Kidney (tissue), 13 donors: ENCODE measurements at regions not wholly inside any gene's neighbourhood (a gene's known extent, or its start where the extent isn't known, plus 50 kb on each side); places are given as distances from the start of the nearest gene placed in this dataset.

Experiments used
- DNase-seq, 5 donors: peaks; one replicate each; pipeline ENCODE4 v3.0.0-alpha.2; 2013 to 2020
- FAIRE-seq: peaks from 2 replicates; lab custom pipeline; 2012; peaks lifted over from hg19 to GRCh38; lab: Jason Lieb, UNC
- H3K27ac ChIP-seq, 2 donors: one replicate each; pipeline ENCODE4 v1.7.0; 2013; ENCODE audit warnings: low read depth in 2 of 2, low read length in 2 of 2, inconsistent platforms in 1 of 2
- H3K27me3 ChIP-seq: one replicate; pipeline ENCODE4 v1.7.1; 2013; ENCODE audit warnings: low read length, inconsistent platforms; ENCODE audit not compliant: control insufficient read depth, insufficient read depth
- H3K36me3 ChIP-seq, 3 donors: one replicate each; pipeline versions ENCODE4 v1.7.0 to v1.7.1; 2013; ENCODE audit warnings: low read length in 3 of 3, control low read depth in 1 of 3, inconsistent platforms in 1 of 3; ENCODE audit not compliant: insufficient read depth in 3 of 3, control insufficient read depth in 2 of 3
- H3K4me1 ChIP-seq, 3 donors: one replicate each; pipeline versions ENCODE4 v1.7.0 to v1.7.1; 2013; ENCODE audit warnings: low read length in 3 of 3, inconsistent platforms in 1 of 3, low read depth in 1 of 3; ENCODE audit not compliant: control insufficient read depth in 2 of 3, insufficient read depth in 2 of 3
- H3K4me3 ChIP-seq, 3 donors: one replicate each; pipeline versions ENCODE4 v1.7.0 to v1.8.1; 2013; ENCODE audit warnings: low read length in 3 of 3, control low read depth in 1 of 3, inconsistent platforms in 1 of 3
- H3K9ac ChIP-seq, 3 donors: one replicate each; pipeline versions ENCODE4 v1.7.0 to v1.7.1; 2013; ENCODE audit warnings: low read length in 3 of 3, control low read depth in 1 of 3, inconsistent platforms in 1 of 3
- H3K9me3 ChIP-seq, 3 donors: one replicate each; pipeline versions ENCODE4 v1.7.0 to v1.7.1; 2013; ENCODE audit warnings: low read length in 3 of 3, control low read depth in 1 of 3, inconsistent platforms in 1 of 3; ENCODE audit not compliant: control insufficient read depth in 2 of 3, insufficient read depth in 1 of 3
- CTCF ChIP-seq: IDR thresholded peaks from 3 replicates; pipeline ENCODE4 v1.5.1; 2012; ENCODE audit warnings: mild to moderate bottlenecking, moderate library complexity, borderline replicate concordance; ENCODE audit not compliant: insufficient read depth; ENCODE audit errors: extremely low read depth
- intact Hi-C: fragments of 100-400 bp; cut with DNase I; formaldehyde crosslinking; loops from one replicate; pipeline ENCODE4 v1.11.1; 2022
- donor health status: control.
- donor health status: control.
- donor health status: control.
- donor health status: control.
- donor health status: control.
- donor health status: DM: yes; HTN: yes; CAD: no.
- donor health status: Normal renal cell carcinoma (clear cell type).

- DNase-seq (peak in 4 of 5 donors; percentile 55 to 87 (median 71)), FAIRE-seq (no peak)
- H3K27me3 ChIP-seq = no peaks in the 10 kb centered on the region
- no peak overlapping the region for H3K27ac ChIP-seq
- TF ChIP-seq CTCF = no peak
- H3K4me1 ChIP-seq = peaks cover 3 to 14% (median 7%) of the 10 kb centered on the region in 3 donors
- peaks cover 0 to 15% (median 2%) of the 10 kb centered on the region in 3 donors for H3K9me3 ChIP-seq
- intact Hi-C loops = no loop called here
- no peaks in the 10 kb centered on the region for H3K36me3 ChIP-seq
- H3K4me3 ChIP-seq = no peak overlapping the region
- H3K9ac ChIP-seq = no peak overlapping the region
Observed at GRCh38 chr5:56615361-56616153, 199.8 kb upstream of the MAP3K1 start.

- no peak overlapping the region for H3K9ac ChIP-seq
- no peak for FAIRE-seq
- no peaks in the 10 kb centered on the region for H3K36me3 ChIP-seq
- no peak overlapping the region for H3K4me3 ChIP-seq
- H3K27me3 ChIP-seq = no peaks in the 10 kb centered on the region
- peaks cover 3 to 18% (median 11%) of the 10 kb centered on the region in 3 donors for H3K4me1 ChIP-seq
- no peak for TF ChIP-seq CTCF
- intact Hi-C loops = no loop called here
- no peak for DNase-seq
- H3K27ac ChIP-seq = no peak overlapping the region
- peaks cover 0 to 8% (median 0%) of the 10 kb centered on the region in 3 donors for H3K9me3 ChIP-seq
Observed at GRCh38 chr5:56612759-56613158, 202.6 kb upstream of the MAP3K1 start.

- no peak overlapping the region for H3K27ac ChIP-seq
- FAIRE-seq = no peak
- peaks cover 3 to 22% (median 11%) of the 10 kb centered on the region in 3 donors for H3K4me1 ChIP-seq
Observed at GRCh38 chr5:56612353-56612752, 203.0 kb upstream of the MAP3K1 start.

More at GRCh38 chr5:56612353-56612752, 203.0 kb upstream of the MAP3K1 start:
- Histone ChIP-seq H3K9me3 (peaks cover 0 to 5% (median 0%) of the 10 kb centered on the region in 3 donors), H3K27me3 (no peaks in the 10 kb centered on the region), H3K4me3 (no peak overlapping the region), H3K9ac (no peak overlapping the region), H3K36me3 (no peaks in the 10 kb centered on the region)
- DNase-seq = no peak
- intact Hi-C loops = no loop called here
- no peak for TF ChIP-seq CTCF
